K562 (cell line): ENCODE measurements at regions not wholly inside any gene's neighbourhood (a gene's known extent, or its start where the extent isn't known, plus 50 kb on each side); places are given as distances from the start of the nearest gene placed in this dataset.

Experiments used
- ATAC-seq: fragments of 200-7000 bp; cut with Tn5 transposase; 3 replicates; pipeline ENCODE4 v1.9.1; 2020; ENCODE audit warnings: moderate library complexity
- BruUV-seq: library from RNA; stranded (reverse); fragments of 400-500 nt; replicated peaks from 2 replicates; lab custom pipeline; 2021; lab: Mats Ljungman, UMichigan
- CTCF ChIA-PET: fragments of 300-600 bp; formaldehyde crosslinking; extraction: SDS; loops from one replicate; lab custom pipeline; 2021; ENCODE audit warnings: low intra/inter-chr PET ratio; lab: Yijun Ruan, JAX
- POLR2A ChIA-PET: fragments of 300-600, 350-650 bp; sonication (Branson Sonifier 250); formaldehyde crosslinking; extraction: SDS; loops from one replicate; lab custom pipeline; 2021; ENCODE audit warnings: antibody characterized with exemption, inconsistent platforms; lab: Yijun Ruan, JAX
- DNase-seq, 4 experiments: peaks; one replicate each; pipeline versions ENCODE4 v3.0.0 to v3.0.0-alpha.2; 2011 to 2018; ENCODE audit warnings: low spot score in 3 of 4, mixed read lengths in 3 of 4; ENCODE audit errors: extremely low read depth in 1 of 4
- FAIRE-seq: peaks from 2 replicates; lab custom pipeline; 2011; peaks lifted over from hg19 to GRCh38; lab: Jason Lieb, UNC
- H2AFZ ChIP-seq: 2 replicates; pipeline ENCODE4 v1.6.0; 2011; ENCODE audit warnings: low read depth, low read length, control low read depth, inconsistent platforms
- H3K27ac ChIP-seq: fragments of 200-600 bp; 3 replicates; pipeline ENCODE4 v1.8.0; 2011; ENCODE audit warnings: low read depth, mild to moderate bottlenecking, control low read depth, inconsistent platforms, low read length, moderate library complexity, mixed read lengths; ENCODE audit errors: extremely low read depth
- H3K27me3 ChIP-seq, 2 experiments: fragments of 300-600 bp in 1 of 2; 2 replicates in 1 of 2; 3 replicates in 1 of 2; pipeline versions ENCODE4 v1.6.0 to v1.8.0; 2011; ENCODE audit warnings: inconsistent platforms in 2 of 2, low read length in 2 of 2, mild to moderate bottlenecking in 1 of 2, mixed read lengths in 1 of 2, moderate library complexity in 1 of 2; ENCODE audit not compliant: control insufficient read depth in 2 of 2, insufficient read depth in 2 of 2
- H3K36me3 ChIP-seq: fragments of 300-600 bp; 3 replicates; pipeline ENCODE4 v1.8.0; 2011; ENCODE audit warnings: mild to moderate bottlenecking, low read length, inconsistent platforms; ENCODE audit not compliant: control insufficient read depth, insufficient read depth
- H3K4me1 ChIP-seq, 2 experiments: fragments of 200-600 bp in 1 of 2; replicated peaks in 1 of 2; 2 replicates in 1 of 2; 3 replicates in 1 of 2; pipeline versions ENCODE4 v1.5.1 to v1.8.0; 2011; ENCODE audit warnings: inconsistent platforms in 2 of 2, low read length in 2 of 2, mild to moderate bottlenecking in 1 of 2, mixed read lengths in 1 of 2, moderate library complexity in 1 of 2; ENCODE audit not compliant: control insufficient read depth in 2 of 2, insufficient read depth in 2 of 2
- H3K4me2 ChIP-seq: 2 replicates; pipeline ENCODE4 v1.6.1; 2011; ENCODE audit warnings: low read length, control low read depth, inconsistent platforms, mixed read lengths; ENCODE audit not compliant: insufficient read depth
- H3K4me3 ChIP-seq: fragments of 200-600 bp; sonication (generic), shearing (Covaris generic); 2 replicates; pipeline ENCODE4 v1.5.1; 2016; ENCODE audit warnings: control low read depth, inconsistent platforms
- H3K79me2 ChIP-seq: fragments of 200-600 bp; 3 replicates; pipeline ENCODE4 v1.8.0; 2011; ENCODE audit warnings: low read length, inconsistent platforms; ENCODE audit not compliant: control insufficient read depth, insufficient read depth
- H3K9ac ChIP-seq, 2 experiments: 2 replicates each; pipeline versions ENCODE4 v1.6.0 to v1.6.1; 2011; ENCODE audit warnings: low read depth in 2 of 2, low read length in 2 of 2, control low read depth in 1 of 2, inconsistent platforms in 1 of 2, mild to moderate bottlenecking in 1 of 2, mixed read lengths in 1 of 2; ENCODE audit not compliant: insufficient read depth in 1 of 2
- H3K9me1 ChIP-seq: one replicate; pipeline ENCODE4 v1.6.0; 2011; ENCODE audit warnings: inconsistent platforms, mild to moderate bottlenecking, low read length, moderate library complexity; ENCODE audit not compliant: control insufficient read depth, insufficient read depth
- H3K9me3 ChIP-seq: replicated peaks from 2 replicates; pipeline ENCODE4 v1.5.1; 2011; ENCODE audit warnings: low read depth, low read length, inconsistent platforms; ENCODE audit not compliant: control insufficient read depth, insufficient read depth
- H4K20me1 ChIP-seq: replicated peaks from 2 replicates; pipeline ENCODE4 v1.6.1; 2011; ENCODE audit warnings: low read length, inconsistent platforms, mixed read lengths; ENCODE audit not compliant: control insufficient read depth, insufficient read depth
- TAF7 ChIP-seq: fragments of 450-650 bp; IDR thresholded peaks from 2 replicates; pipeline ENCODE4 v1.6.1; 2016; ENCODE audit warnings: missing genetic modification characterization, missing compliant biosample characterization
- VEZF1 ChIP-seq: fragments of 200-800 bp; sonication (Bioruptor generic); IDR thresholded peaks from 2 replicates; pipeline ENCODE4 v1.6.1; 2017; ENCODE audit warnings: missing genetic modification characterization, missing compliant biosample characterization
- ZNF431 ChIP-seq: sonication (generic); formaldehyde crosslinking; IDR thresholded peaks from 2 replicates; pipeline ENCODE4 v1.8.0; 2022; ENCODE audit warnings: mild to moderate bottlenecking, missing genetic modification reagents
- WGBS: fragments of 100-300 bp; shearing (Covaris generic); methylation state at CpG from one replicate; pipeline ENCODE4 v1.1.6; 2016; ENCODE audit warnings: low coverage, mixed read lengths; ENCODE audit not compliant: insufficient coverage; ENCODE audit errors: missing lambda C conversion rate; 5-methylcytosine and 5-hydroxymethylcytosine counted together
- in situ Hi-C: fragments of 300-500 bp; cut with MboI; formaldehyde crosslinking; loops from 4 replicates; pipeline ENCODE4 v1.15.0; 2018; ENCODE audit warnings: inconsistent platforms, mixed read lengths
- intact Hi-C: fragments of 100-400 bp; cut with micrococcal nuclease; formaldehyde crosslinking; loops from 2 replicates; pipeline ENCODE4 v1.14.2; 2022
- TF ChIP-seq, protein P1 (sequence below): fragments of 250-450 bp; sonication (Bioruptor Pico); IDR thresholded peaks from 2 replicates; pipeline ENCODE4 v1.5.0; 2021; ENCODE audit warnings: mild to moderate bottlenecking, moderate library complexity

GRCh38 chr7:32214913-32215312, 144.7 kb upstream of the PDE1C start (continued):
- TF ChIP-seq, protein P1, sequence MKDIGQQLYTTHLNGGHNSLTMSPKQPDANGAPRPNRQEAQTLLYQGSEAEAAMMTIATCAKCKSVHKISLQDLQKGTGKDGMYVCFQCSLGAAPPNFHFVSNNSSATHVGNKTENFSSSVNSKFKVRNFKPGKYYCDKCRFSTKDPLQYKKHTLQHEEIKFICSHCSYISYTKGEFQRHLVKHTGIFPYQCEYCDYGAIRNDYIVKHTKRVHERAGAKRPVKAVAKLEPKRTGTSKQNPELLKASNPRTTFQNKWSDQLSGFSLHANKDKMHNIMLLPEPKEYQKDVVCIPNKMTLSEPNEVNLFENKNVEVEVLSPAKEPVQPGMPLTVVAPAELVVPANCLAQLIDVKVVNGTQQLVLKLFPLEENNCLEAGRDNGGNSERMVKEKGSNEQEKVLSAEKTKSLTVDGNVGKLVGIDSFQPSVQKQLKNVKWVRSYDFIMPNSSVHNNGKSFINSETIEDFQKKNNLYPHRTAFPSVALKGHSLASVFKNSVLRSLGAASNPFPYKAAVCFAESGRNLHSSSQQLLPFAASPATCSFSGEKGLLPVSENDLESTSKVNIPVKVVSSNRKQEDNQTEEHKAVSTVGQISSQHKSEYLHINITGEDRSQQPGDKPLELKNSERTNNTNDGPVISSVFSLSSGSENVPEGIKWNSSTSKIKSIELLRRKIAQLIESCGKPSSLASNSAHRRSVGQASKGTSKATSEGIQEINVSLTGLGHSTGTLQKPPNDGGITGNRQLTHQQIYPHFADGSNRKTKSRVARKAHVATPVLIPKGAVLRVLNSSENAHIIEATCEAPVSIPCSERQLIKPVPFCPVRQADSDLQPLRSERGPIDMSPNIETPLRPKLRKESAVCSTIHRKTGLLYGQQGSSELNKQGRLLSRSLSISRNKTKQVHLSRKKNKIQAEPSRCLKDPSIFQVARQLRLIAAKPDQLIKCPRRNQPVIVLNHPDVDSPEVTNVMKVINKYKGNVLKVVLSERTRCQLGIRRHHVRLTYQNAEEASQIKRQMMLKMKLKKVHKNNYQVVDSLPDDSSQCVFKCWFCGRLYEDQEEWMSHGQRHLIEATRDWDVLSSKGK (CRISPR knock-in tag) = no peak
- no peak for TF ChIP-seq ZNF431 (CRISPR knock-in tag)
- no peak for TF ChIP-seq VEZF1 (CRISPR knock-in tag)

DNA sequence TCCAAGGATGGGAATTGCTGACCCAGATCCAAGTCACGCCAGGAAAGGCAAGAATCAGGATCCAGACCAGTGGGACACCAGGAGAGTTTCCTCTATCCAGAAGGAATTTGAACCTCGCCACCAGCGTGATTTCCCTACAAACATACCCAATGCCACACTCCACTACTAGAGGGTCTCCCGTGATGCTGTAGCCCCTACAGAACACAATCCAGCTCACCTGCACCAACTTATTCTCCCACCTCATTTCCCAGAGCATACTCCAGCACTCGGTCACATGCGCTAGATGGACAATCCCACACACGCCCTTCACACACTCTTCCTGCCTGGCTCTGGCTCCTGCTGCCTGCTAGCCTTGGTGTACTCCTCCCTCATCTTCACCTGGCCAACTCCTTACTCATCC, 142.1 kb upstream of the PDE1C start:
- no peak overlapping the region for H3K4me3 ChIP-seq
- in situ Hi-C loops (loop anchor here (5.0 to 10.0 kb wide), 2 partner anchors 132 to 265 kb away; no protein-coding TSS in a partner anchor), intact Hi-C loops (no loop called here)
- no peak overlapping the region for H3K4me2 ChIP-seq
- no peak for TF ChIP-seq TAF7
- no peak overlapping the region for H3K27ac ChIP-seq
- no peaks in the 10 kb centered on the region for H3K9me1 ChIP-seq
- no peak overlapping the region for H2AFZ ChIP-seq
- ChIA-PET POLR2A (no interaction called here), CTCF (no interaction called here)
- no peaks in the 10 kb centered on the region for H3K36me3 ChIP-seq
- ATAC-seq (no peak), DNase-seq (no peak), FAIRE-seq (no peak)
- no peak overlapping the region for H3K9ac ChIP-seq
- 0% methylated on average over 6 of the region's 7 CpGs for WGBS
- no peaks in the 10 kb centered on the region for H3K4me1 ChIP-seq
- BruUV-seq = no TSS peak
- H3K9me3 ChIP-seq = no peaks in the 10 kb centered on the region
- H3K79me2 ChIP-seq = no peaks in the 10 kb centered on the region
- H3K27me3 ChIP-seq = 0 out of 5 replicates have a peak, but pooled peaks cover 0 to 5% of the 10 kb centered on the region in 2 experiments
- no peaks in the 10 kb centered on the region for H4K20me1 ChIP-seq
